Germinal center (tissue), 1 donor: ENCODE measurements at regions not wholly inside any gene's neighbourhood (a gene's known extent, or its start where the extent isn't known, plus 50 kb on each side); places are given as distances from the start of the nearest gene placed in this dataset.

Source experiments
- DNase-seq: peaks from one replicate; pipeline ENCODE4 v3.0.0; 2012; ENCODE audit warnings: mixed read lengths, low spot score

GRCh38 chr4:35541888-35542213 is 702.5 kb downstream of the ARAP2 start:
- DNase-seq = no peak

DNA sequence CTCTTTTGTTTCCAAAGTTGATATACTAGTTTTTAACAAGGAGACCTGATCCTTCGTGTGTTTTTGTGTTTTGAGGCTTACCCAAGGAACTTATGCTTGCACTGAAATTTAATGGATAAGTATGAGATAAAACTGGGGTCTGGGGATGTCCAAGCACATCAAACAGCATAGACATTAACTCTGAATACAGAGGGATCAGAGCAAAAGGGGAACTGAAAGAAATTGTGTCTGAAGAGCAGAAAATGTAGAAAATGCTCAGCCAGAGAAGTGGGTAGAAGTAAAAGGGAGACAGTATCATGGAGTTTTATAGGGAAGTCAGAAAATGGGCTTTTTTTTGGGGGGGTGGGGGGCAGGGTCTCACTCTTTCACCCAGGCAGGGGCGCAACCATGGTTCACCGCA is 695.4 kb downstream of the ARAP2 start:
- no peak for DNase-seq

DNA sequence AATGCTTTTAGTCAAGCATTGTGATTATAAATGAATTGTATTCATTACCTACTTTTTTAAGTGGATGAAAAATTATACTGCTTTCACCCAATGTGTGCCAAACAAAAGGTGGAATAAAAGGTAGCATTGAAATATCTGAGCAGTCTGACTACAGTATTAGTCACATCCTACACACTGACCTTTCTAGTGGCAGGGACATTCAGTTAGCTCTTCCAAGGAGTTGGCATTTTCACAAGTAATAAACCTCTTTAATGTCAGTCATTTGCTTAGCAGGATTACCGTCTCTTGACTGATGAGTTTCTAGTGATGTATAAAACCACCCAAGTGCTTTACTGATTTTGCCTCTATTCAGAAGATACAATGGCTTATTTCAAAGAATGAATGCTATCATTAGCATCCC is 687.9 kb downstream of the ARAP2 start:
- no peak for DNase-seq

GRCh38 chr4:35559559-35560365 is 684.6 kb downstream of the ARAP2 start:
- DNase-seq = no peak

DNA sequence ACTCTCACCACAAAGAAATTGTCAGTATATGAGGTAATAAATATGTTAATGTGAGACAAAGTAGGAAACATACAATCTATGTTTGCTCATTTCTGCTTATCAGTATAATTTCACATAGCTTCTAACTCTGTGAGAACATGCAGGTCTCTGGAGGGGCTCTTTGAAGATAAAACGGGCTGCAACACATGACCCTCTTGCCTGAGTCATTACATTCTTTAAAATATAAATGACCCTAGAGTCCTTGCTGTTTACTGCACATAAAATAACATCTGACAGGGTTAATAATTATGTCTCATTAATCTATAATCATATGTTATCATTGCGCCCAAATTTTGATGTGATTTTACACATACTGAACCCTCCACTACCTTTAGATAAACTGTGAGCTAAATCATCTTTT is 681.5 kb downstream of the ARAP2 start:
- DNase-seq = no peak

- no peak for DNase-seq
Measured at GRCh38 chr4:35565640-35566039, 678.7 kb downstream of the ARAP2 start.

DNA sequence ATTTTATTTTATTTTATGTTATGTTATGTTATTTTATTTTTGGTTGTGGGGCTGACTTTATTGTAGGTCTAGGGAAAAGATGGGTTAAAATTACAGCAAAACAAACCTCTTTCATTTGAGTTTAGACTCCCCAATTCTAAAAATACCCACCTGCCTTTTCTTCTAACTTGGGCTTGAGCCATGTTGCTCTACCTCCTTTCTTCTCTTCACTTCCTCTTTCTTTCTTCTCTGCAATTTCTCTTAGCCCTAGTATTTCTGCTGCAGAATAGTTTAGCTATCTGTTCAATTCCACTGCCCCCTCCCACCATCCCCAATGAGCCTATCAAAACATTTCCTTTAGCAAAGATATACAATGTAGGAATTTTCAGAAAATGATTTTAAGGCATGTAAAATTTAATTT is 653.3 kb downstream of the ARAP2 start:
- no peak for DNase-seq

- no peak for DNase-seq
Measured at GRCh38 chr4:35604252-35604651, 640.1 kb downstream of the ARAP2 start.

DNA sequence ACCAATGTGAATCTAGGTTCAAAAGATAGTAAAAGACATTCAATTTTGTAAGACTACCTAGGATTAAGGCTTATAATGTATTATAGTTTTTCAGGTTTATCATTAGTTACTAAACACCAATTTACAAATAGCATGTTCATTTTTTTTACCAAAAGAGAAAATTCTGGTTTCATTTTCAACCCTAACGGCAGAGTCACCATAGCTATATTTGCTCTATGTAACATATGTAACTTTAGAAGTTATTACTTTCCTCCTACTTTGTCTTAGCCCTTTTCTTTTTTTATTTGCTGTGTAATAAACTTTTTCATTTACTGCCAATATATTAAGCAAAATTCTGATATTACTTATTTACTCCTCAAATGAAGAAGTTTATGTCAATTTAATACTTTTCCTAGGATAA is 639.6 kb downstream of the ARAP2 start:
- no peak for DNase-seq

DNA sequence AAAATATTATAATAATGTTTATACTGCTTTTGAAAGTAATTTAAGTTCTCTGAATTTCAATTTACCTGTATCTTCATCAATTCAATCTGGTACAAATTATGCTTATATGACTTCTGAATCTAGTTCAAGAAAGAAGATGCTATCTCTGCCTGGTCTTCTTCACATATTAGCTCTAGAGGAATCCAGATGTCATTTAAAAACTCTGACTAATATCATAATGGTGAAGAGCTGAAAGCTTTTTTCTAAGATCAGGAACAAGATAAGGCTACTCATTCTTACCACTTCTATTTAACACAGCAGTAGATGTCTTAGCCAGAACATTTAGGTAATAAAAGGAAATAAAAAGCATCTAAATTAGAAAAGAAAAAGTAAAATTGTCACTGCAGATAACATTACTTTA is 636.1 kb downstream of the ARAP2 start:
- no peak for DNase-seq

DNA sequence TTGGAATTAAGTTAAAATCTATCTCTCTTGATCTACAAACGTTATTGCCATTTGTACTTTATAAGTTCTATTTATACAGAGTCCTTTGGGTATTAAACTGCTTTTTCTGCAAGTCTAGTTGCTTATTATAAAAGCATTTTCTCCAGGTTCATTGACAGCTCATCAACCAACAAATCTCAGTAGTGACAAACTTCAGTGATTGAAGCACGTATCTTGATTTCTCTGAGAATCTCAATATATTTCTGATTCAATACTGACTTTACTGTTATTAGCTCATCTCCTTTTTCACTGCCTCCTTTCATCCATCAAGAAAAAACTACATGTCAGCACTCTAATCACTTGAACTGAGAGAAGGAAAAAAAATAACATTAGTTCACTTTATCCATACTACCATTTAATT is 630.2 kb downstream of the ARAP2 start:
- no peak for DNase-seq

DNA sequence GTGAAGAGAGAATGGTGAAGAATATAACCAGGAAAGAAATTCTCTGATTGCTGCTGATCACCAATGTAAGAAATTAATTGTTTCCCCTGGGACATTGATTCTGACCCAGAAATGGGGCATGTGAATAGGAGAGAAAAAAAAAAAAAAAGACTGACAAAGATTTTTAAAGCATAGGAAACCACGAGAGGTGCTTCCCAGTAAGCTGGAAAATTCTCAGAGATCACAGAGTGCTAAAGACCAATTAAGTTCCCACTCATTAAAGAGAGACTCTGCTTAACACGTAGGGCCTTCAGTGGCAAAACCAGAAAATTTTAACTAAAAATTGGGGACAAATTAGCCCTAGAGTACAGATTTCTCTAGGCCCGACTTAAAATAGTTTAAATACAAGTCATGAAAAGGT is 604.4 kb downstream of the ARAP2 start:
- DNase-seq = no peak

DNA sequence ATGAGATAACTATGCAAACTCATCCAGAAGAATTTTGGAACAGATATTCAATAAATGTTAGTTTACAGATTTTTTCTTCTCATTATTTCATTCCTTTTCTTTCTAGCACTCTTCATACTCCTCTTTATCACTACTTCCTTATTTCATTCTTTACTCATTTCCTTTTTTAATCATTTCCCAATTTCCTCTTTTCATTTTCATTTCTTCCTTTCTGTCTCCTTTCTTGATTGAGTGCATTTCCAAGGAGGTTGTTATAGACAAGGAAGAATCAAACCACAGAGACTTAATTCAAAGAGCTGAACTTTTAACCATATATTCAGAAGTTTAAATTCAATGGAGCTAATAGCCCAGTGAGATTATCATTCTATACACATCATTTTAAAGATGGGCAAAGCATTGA is 600.7 kb downstream of the ARAP2 start:
- DNase-seq = no peak

DNA sequence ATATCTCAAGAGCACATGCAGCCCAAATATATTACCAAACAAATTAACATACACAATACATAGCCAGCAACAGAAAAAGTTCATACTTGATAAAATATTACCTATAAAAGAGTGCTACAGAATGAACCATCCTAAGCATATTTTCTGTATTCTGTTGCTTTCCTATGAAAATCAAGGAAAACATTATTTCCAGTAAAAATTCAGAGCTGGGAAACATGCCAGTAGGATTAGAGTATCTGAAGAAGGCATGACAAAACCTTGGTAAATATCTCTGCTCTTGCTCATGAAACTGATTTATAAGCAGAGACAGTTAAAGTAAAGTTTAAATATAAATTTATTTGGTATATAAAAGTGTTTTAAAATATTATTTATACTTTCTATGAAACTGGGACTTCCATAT is 599.7 kb downstream of the ARAP2 start:
- no peak for DNase-seq

DNA sequence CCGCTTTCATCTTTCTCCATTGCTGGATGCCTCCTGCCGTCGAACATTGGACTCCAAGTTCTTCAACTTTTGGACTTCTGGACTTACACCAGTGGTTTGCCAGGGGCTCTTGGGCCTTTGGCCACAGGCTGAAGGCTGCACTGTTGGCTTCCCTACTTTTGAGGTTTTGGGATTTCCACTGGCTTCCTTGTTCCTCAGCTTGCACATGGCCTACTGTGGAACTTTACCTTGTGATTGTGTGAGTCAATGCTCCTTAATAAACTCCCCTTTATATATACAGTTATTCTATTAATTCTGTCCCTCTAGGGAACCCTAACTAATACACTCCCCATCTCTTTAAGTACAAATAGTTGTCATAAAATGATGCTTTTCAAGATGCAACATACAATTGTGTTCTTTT is 595.3 kb downstream of the ARAP2 start:
- no peak for DNase-seq

- DNase-seq = no peak
Measured at GRCh38 chr4:35649778-35650177, 594.5 kb downstream of the ARAP2 start.

DNA sequence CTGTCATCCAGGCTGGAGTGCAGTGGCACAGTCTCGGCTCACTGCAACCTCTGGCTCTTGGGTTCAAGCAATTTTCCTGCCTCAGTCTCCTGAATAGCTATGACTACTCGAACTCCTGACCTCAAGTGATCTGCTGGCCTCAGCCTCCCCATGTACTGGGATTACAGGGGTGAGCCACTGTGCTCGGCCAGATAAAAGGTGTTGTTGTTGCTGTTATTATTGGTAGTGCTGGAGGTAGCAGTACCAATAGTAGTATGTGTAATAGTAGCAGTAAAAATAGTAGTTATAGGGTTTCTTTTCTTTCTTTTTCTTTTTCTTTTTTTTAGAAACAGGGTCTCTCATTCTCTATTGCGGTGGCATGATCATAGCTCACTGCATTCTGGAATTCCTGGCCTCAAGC is 592.1 kb downstream of the ARAP2 start:
- DNase-seq = no peak

DNA sequence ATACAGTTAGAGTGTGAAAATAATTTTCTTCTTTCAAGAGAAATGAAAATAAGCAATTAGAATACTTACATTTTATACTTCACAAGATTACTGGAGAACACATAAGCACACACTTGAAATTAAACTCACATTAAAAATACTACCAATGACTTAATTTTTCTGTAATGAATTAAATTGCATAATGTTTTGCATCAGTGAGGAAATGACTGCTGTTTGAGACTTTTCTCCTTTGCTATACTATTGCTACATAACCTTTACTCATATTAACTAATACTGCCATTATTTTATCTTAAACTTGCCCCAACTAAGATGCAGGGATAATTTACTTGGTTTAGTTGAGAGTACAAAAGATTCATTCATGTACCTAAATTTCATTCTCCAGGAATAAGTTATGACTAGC is 590.9 kb downstream of the ARAP2 start:
- no peak for DNase-seq

GRCh38 chr4:35673137-35673536 is 571.2 kb downstream of the ARAP2 start:
- no peak for DNase-seq

DNA sequence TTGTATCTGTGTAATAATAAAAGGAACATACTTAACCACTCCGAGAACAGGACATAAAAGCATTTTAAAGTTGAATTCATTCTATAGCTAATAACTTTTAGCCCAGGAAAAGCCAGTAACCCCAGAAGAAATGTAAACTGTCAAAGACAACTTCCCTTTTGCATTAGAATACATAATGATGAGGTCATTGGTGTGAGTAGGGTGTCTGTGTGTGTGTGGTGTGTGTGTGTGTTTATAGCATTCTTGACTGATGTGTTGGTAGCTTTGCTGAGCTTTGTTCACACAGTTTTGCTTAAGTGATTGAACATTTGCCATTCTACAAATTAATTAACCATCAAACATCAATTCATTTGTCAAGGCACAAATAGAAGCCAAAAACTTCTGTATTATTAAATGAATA is 559.6 kb downstream of the ARAP2 start:
- DNase-seq = no peak

- DNase-seq = no peak
Measured at GRCh38 chr4:35689870-35690269, 554.4 kb downstream of the ARAP2 start.

- no peak for DNase-seq
Measured at GRCh38 chr4:35690271-35690670, 554.0 kb downstream of the ARAP2 start.

DNA sequence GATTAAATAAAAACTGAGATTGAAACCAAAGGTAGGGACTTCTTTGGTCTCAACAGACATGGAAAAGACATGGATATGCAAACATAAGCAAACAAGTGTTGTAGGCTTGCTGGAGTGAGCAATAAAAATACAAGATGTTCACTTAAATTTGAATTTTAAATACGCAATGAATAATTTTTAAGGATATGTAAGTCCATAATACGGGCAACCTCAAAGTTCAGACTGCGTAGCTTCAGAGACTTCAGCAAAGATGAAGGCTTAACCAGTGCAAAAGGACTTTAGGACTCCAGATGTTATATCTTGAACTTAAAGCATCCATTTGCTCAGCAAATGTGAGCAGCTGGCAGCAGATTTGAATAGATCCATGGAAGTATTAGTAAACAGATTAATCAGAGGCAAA is 549.3 kb downstream of the ARAP2 start:
- DNase-seq = no peak

- DNase-seq = no peak
Measured at GRCh38 chr4:35695421-35695820, 548.9 kb downstream of the ARAP2 start.
